GM19372 (cell line): ENCODE measurements at regions not wholly inside any gene's neighbourhood (a gene's known extent, or its start where the extent isn't known, plus 50 kb on each side); places are given as distances from the start of the nearest gene placed in this dataset.

Experiments
- ATAC-seq: cut with Tn5 transposase; IDR thresholded peaks from one replicate; pipeline ENCODE4 v1.9.1; 2021; ENCODE audit warnings: mild to moderate bottlenecking, low read depth, moderate library complexity; ENCODE audit not compliant: unreplicated experiment

- no peak for ATAC-seq
Observed at GRCh38 chr1:106564192-106564591, 492.3 kb upstream of the PRMT6 start.

- no peak for ATAC-seq
Observed at GRCh38 chr1:106568201-106568974, 488.1 kb upstream of the PRMT6 start.

DNA sequence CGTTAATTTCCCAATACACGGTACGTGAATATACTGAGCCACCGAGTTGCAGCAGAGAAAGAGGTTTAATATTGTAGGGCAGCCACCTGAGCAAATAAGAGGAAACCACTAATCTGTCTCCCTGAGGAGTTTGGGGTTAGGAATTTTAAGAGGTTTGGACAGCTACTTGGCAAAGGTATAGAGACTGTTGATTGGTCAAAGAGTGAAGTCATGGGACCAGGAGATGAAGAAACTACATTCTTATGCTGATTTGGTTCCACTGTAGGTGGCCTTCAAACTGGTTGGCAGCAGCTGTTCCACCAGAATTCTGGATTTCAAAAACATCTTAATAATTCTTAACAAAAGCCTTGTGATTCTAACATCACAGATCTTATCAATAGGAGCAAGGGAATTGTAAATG lies 485.4 kb upstream of the PRMT6 start:
- ATAC-seq = no peak

DNA sequence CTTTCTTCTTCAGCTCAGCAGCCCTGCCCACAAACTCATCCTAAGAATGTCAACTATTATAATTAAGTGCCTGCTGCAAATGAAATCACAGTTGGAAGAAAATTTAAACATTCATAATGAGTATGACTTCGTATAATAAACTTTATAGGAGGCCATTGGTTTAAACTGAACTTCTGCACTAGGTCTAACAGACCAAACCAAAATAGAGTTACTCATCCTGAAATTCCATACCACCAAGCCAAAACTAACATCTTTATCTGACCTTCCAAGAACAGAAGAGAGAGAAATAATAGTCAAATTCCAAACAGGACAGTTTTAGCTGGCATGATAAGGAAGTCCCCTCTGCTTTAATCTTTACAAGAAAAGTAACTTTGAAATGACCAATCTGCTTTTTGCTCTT lies 472.4 kb upstream of the PRMT6 start:
- ATAC-seq = no peak

GRCh38 chr1:106584676-106585075 lies 471.8 kb upstream of the PRMT6 start:
- no peak for ATAC-seq

- ATAC-seq = no peak
Observed at GRCh38 chr1:106600626-106601025, 455.8 kb upstream of the PRMT6 start.

- ATAC-seq = no peak
Observed at GRCh38 chr1:106603616-106604015, 452.9 kb upstream of the PRMT6 start.

DNA sequence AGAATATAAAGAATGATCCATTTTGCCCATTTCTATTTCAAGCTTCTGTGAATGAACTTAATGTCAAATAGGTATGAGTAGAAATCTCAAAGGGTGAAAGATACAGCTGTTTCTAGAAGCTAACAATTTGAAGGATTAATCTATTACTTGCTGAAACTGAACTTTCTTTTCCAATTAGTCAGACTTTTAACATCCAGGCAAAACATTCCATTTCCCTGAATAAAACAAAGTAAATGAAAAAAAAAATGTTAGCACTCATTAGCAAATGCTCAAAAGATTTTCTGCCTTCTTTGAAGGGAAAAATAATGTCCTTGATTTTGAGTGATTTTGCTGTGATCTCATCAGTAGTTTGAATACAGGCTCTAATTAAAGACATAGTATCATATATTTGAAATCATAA lies 447.6 kb upstream of the PRMT6 start:
- no peak for ATAC-seq

DNA sequence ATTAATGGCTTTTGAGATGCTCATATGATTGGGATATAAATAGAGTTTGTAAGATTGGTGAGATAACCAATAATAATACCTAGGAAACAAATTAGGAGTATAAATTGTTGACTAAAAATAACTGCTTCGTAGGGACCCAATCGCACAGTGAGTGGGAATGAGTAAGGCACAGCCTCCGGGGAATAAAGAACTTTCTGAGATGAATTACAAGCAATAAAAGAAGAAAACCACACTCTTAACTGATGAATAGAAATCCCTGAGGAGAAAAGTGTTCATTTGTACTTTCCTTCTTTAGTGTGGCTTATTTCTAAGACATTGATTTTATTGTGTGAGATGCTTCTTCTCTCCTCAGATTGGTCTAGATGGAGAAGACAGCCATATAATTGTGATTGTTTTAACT lies 443.4 kb upstream of the PRMT6 start:
- no peak for ATAC-seq

- ATAC-seq = no peak
Observed at GRCh38 chr1:106613861-106614260, 442.6 kb upstream of the PRMT6 start.

- ATAC-seq = no peak
Observed at GRCh38 chr1:106615473-106615872, 441.0 kb upstream of the PRMT6 start.

GRCh38 chr1:106619080-106619826 lies 437.2 kb upstream of the PRMT6 start:
- ATAC-seq = no peak

GRCh38 chr1:106619827-106620134 lies 436.7 kb upstream of the PRMT6 start:
- ATAC-seq = no peak

- no peak for ATAC-seq
Observed at GRCh38 chr1:106620521-106620954, 435.9 kb upstream of the PRMT6 start.

- no peak for ATAC-seq
Observed at GRCh38 chr1:106621853-106622252, 434.6 kb upstream of the PRMT6 start.

GRCh38 chr1:106637566-106637965 lies 418.9 kb upstream of the PRMT6 start:
- no peak for ATAC-seq

- ATAC-seq = no peak
Observed at GRCh38 chr1:106646261-106646784, 410.2 kb upstream of the PRMT6 start.

- ATAC-seq = no peak
Observed at GRCh38 chr1:106646816-106647215, 409.7 kb upstream of the PRMT6 start.

GRCh38 chr1:106651028-106651762 lies 405.3 kb upstream of the PRMT6 start:
- ATAC-seq = no peak

- ATAC-seq = no peak
Observed at GRCh38 chr1:106659490-106660244, 396.8 kb upstream of the PRMT6 start.

DNA sequence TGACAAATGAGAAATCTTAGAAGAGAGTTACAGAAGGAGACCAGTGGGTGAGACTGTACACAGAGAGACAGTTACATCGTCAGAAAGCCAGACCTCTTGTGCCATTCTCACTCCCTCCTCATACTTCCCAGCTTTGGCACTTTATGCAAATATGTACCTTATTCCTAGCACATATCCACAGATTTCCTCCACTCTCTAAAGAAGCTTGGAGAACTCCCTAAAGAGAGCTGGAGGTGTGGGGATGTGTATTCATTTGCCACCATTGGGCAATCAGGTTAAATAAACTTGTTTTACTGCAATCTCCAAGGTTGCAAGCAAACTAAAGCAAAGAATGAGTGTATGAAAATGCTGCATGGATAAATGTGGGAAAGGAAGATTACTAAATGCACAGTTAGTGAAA lies 380.9 kb upstream of the PRMT6 start:
- no peak for ATAC-seq
